ENCODE measurements at regions not wholly inside any gene's neighbourhood (a gene's known extent, or its start where the extent isn't known, plus 50 kb on each side); places are given as distances from the start of the nearest gene placed in this dataset.

DNA sequence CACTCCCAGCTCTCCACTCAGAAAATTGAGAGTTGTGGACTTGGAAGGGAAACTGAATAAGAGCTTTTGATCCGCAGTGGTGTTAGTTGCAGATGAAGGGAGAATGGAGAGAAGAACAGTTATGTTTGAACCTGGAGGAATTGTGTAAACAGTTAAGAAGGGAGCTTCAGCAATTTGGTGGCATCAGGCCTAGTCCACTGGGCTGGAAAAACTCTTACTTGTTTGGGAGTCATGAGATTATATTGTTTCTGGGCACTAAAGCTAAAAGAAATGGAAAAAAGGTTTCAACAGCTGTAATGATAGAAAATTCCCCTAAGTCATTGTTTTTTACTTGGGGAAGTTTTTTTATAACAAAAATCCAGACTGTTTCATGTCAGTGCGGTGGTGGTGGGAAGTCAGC lies 256.1 kb upstream of the C1orf87 start:
- TF ChIP-seq POLR2A (IDR thresholded peaks at IDR 0.05), result no peak
- TF ChIP-seq, protein P1, sequence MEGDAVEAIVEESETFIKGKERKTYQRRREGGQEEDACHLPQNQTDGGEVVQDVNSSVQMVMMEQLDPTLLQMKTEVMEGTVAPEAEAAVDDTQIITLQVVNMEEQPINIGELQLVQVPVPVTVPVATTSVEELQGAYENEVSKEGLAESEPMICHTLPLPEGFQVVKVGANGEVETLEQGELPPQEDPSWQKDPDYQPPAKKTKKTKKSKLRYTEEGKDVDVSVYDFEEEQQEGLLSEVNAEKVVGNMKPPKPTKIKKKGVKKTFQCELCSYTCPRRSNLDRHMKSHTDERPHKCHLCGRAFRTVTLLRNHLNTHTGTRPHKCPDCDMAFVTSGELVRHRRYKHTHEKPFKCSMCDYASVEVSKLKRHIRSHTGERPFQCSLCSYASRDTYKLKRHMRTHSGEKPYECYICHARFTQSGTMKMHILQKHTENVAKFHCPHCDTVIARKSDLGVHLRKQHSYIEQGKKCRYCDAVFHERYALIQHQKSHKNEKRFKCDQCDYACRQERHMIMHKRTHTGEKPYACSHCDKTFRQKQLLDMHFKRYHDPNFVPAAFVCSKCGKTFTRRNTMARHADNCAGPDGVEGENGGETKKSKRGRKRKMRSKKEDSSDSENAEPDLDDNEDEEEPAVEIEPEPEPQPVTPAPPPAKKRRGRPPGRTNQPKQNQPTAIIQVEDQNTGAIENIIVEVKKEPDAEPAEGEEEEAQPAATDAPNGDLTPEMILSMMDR (IDR thresholded peaks at IDR 0.05), result no peak
